SK-N-SH (cell line): ENCODE measurements at regions not wholly inside any gene's neighbourhood (a gene's known extent, or its start where the extent isn't known, plus 50 kb on each side); places are given as distances from the start of the nearest gene placed in this dataset.

ENCODE experiments used
- CTCF ChIA-PET: fragments of 300-600, 350-600 bp; formaldehyde crosslinking; extraction: SDS; loops from one replicate; lab custom pipeline; 2021; lab: Yijun Ruan, JAX
- POLR2A ChIA-PET: fragments of 350-600 bp; sonication (Branson Sonifier 250); formaldehyde crosslinking; extraction: SDS; loops from one replicate; lab custom pipeline; 2020; ENCODE audit warnings: antibody characterized with exemption, inconsistent platforms; lab: Yijun Ruan, JAX
- DNase-seq: peaks from one replicate; pipeline ENCODE4 v3.0.0; 2012
- H2AFZ ChIP-seq: fragments of 200-600 bp; sonication (generic); 2 replicates; pipeline ENCODE4 v1.8.1; 2016; ENCODE audit warnings: antibody characterized with exemption, mild to moderate bottlenecking, low read depth
- H3F3A ChIP-seq: fragments of 200-600 bp; sonication (generic); replicated peaks from 2 replicates; pipeline ENCODE3; 2016; ENCODE audit warnings: antibody characterized with exemption, mild to moderate bottlenecking; ENCODE audit not compliant: insufficient read depth
- H3K27ac ChIP-seq, 2 experiments: fragments of 200-500 bp in 1 of 2; fragments of 200-600 bp in 1 of 2; sonication (Bioruptor generic) in 1 of 2; sonication (generic), shearing (Covaris generic) in 1 of 2; 2 replicates each; pipeline versions ENCODE4 v1.5.1 to v1.6.1; 2014 to 2016; ENCODE audit warnings: low read depth in 2 of 2, inconsistent platforms in 1 of 2, low read length in 1 of 2, mild to moderate bottlenecking in 1 of 2, mixed read lengths in 1 of 2
- H3K27me3 ChIP-seq: fragments of 200-600 bp; sonication (generic), shearing (Covaris generic); 2 replicates; pipeline ENCODE4 v1.6.1; 2016; ENCODE audit warnings: mixed run types; ENCODE audit not compliant: insufficient read depth
- H3K36me3 ChIP-seq, 2 experiments: fragments of 200-500 bp in 1 of 2; fragments of 200-600 bp in 1 of 2; sonication (Bioruptor generic) in 1 of 2; sonication (generic) in 1 of 2; replicated peaks in 1 of 2; 2 replicates each; pipeline versions ENCODE3 to v1.5.1; 2014 to 2016; ENCODE audit warnings: low read length in 1 of 2, mild to moderate bottlenecking in 1 of 2; ENCODE audit not compliant: insufficient read depth in 2 of 2, control insufficient read depth in 1 of 2
- H3K4me1 ChIP-seq, 2 experiments: fragments of 200-500 bp in 1 of 2; fragments of 200-600 bp in 1 of 2; sonication (Bioruptor generic) in 1 of 2; sonication (generic), shearing (Covaris generic) in 1 of 2; 2 replicates each; pipeline versions ENCODE4 v1.5.1 to v1.6.1; 2014 to 2016; ENCODE audit warnings: low read depth in 1 of 2, low read length in 1 of 2, mixed run types in 1 of 2; ENCODE audit not compliant: insufficient read depth in 2 of 2, control insufficient read depth in 1 of 2
- H3K4me2 ChIP-seq: fragments of 200-600 bp; sonication (generic), shearing (Covaris generic); 2 replicates; pipeline ENCODE4 v1.6.1; 2017; ENCODE audit warnings: mixed run types
- H3K4me3 ChIP-seq, 2 experiments: fragments of 200-500 bp in 1 of 2; fragments of 200-600 bp in 1 of 2; sonication (Bioruptor generic) in 1 of 2; sonication (generic), shearing (Covaris generic) in 1 of 2; 2 replicates each; pipeline versions ENCODE4 v1.5.1 to v1.8.1; 2014 to 2016; ENCODE audit warnings: low read depth in 2 of 2, inconsistent platforms in 1 of 2, low read length in 1 of 2, mild to moderate bottlenecking in 1 of 2, mixed read lengths in 1 of 2, moderate library complexity in 1 of 2
- H3K79me2 ChIP-seq: fragments of 200-600 bp; sonication (generic); 2 replicates; pipeline ENCODE4 v1.8.1; 2017; ENCODE audit warnings: mild to moderate bottlenecking; ENCODE audit not compliant: insufficient read depth
- H3K9ac ChIP-seq: fragments of 200-600 bp; sonication (generic); 2 replicates; pipeline ENCODE4 v1.6.1; 2017; ENCODE audit warnings: mixed run types
- H3K9me2 ChIP-seq: fragments of 200-600 bp; sonication (generic); 2 replicates; pipeline ENCODE4 v1.6.1; 2017; ENCODE audit warnings: mixed run types
- H3K9me3 ChIP-seq: fragments of 200-600 bp; sonication (generic); 2 replicates; pipeline ENCODE4 v1.6.1; 2017; ENCODE audit warnings: mixed run types, mild to moderate bottlenecking, moderate library complexity
- H4K20me1 ChIP-seq: fragments of 200-600 bp; sonication (generic); 2 replicates; pipeline ENCODE4 v1.6.1; 2017; ENCODE audit warnings: mild to moderate bottlenecking, mixed run types; ENCODE audit not compliant: insufficient read depth
- EZH2phosphoT487 ChIP-seq: fragments of 200-600 bp; sonication (generic); IDR thresholded peaks from 2 replicates; pipeline ENCODE4 v1.6.1; 2017; ENCODE audit warnings: low read depth, mixed run types, mild to moderate bottlenecking, antibody characterized with exemption, moderate library complexity, borderline replicate concordance
- FOSL2 ChIP-seq: IDR thresholded peaks from 2 replicates; pipeline ENCODE4 v1.4.0; 2012; ENCODE audit warnings: low read depth, mild to moderate bottlenecking, moderate library complexity, borderline replicate concordance
- FOXJ3 ChIP-seq: sonication (generic); formaldehyde crosslinking; IDR thresholded peaks from 2 replicates; pipeline ENCODE4 v1.5.1; 2020; ENCODE audit warnings: mild to moderate bottlenecking, missing genetic modification reagents
- GATA2 ChIP-seq: sonication (generic); formaldehyde crosslinking; IDR thresholded peaks from 2 replicates; pipeline ENCODE4 v1.5.0; 2020; ENCODE audit warnings: mild to moderate bottlenecking, missing genetic modification reagents
- RAD21 ChIP-seq: IDR thresholded peaks from 2 replicates; pipeline ENCODE4 v1.6.1; 2012; ENCODE audit warnings: mild to moderate bottlenecking, low read length
- RFX5 ChIP-seq: IDR thresholded peaks from 2 replicates; pipeline ENCODE4 v1.6.1; 2012; ENCODE audit warnings: mild to moderate bottlenecking, improper control_type of control experiment, low read length
- TCF12 ChIP-seq: IDR thresholded peaks from 2 replicates; pipeline ENCODE4 v1.4.0; 2012
- YY1 ChIP-seq: IDR thresholded peaks from 2 replicates; pipeline ENCODE4 v1.4.0; 2012; ENCODE audit warnings: low read depth, mild to moderate bottlenecking
- WGBS: methylation state at CpG from one replicate; pipeline ENCODE4 v1.1.6; 2017; ENCODE audit warnings: low lambda C conversion rate; 5-methylcytosine and 5-hydroxymethylcytosine counted together
- TF ChIP-seq, protein P1 (sequence below): fragments of 200-600 bp; sonication (generic); IDR thresholded peaks from 2 replicates; pipeline ENCODE4 v1.6.1; 2017; ENCODE audit warnings: antibody characterized with exemption, mild to moderate bottlenecking, moderate library complexity
- TF ChIP-seq, protein P2 (sequence below): IDR thresholded peaks from 2 replicates; pipeline ENCODE4 v1.4.0; 2012; ENCODE audit warnings: low read depth
- TF ChIP-seq, protein P3 (sequence below): IDR thresholded peaks from 2 replicates; pipeline ENCODE4 v1.4.0; 2012; ENCODE audit warnings: low read depth, borderline replicate concordance

DNA sequence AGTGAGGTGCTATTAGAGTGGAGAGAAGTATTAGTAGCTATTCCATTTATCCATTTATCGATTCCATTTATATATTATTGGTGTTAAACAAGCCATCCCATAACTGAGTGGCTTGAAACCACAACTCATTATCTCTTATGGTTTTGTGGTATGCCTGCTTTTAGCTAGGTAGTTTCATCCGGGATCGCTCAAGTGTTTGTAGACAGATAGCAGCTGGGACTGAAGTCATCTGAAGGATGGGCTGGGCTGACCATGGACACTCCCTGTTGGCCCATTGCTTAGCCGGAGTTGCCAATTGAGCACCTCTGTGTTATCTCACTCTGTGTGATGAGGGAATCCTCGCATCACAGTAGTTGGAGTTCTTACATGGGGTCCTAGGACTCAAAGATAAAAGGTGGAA is 622.5 kb downstream of the PLA2G4A start:
- no peak overlapping the region for H3K4me3 ChIP-seq
- H3K27me3 ChIP-seq = no peaks in the 10 kb centered on the region
- H3K4me1 ChIP-seq = no peaks in the 10 kb centered on the region
- no peaks in the 10 kb centered on the region for H3K36me3 ChIP-seq
- POLR2A ChIA-PET = no interaction called here
- no peaks in the 10 kb centered on the region for H3K79me2 ChIP-seq
- DNase-seq = no peak
- H3F3A ChIP-seq = no peaks in the 10 kb centered on the region
- no peaks in the 10 kb centered on the region for H3K9me2 ChIP-seq
- no peak overlapping the region for H3K27ac ChIP-seq
- no peak for TF ChIP-seq FOSL2
- no peak for TF ChIP-seq YY1
- no peak for TF ChIP-seq GATA2
- TF ChIP-seq, protein P1, sequence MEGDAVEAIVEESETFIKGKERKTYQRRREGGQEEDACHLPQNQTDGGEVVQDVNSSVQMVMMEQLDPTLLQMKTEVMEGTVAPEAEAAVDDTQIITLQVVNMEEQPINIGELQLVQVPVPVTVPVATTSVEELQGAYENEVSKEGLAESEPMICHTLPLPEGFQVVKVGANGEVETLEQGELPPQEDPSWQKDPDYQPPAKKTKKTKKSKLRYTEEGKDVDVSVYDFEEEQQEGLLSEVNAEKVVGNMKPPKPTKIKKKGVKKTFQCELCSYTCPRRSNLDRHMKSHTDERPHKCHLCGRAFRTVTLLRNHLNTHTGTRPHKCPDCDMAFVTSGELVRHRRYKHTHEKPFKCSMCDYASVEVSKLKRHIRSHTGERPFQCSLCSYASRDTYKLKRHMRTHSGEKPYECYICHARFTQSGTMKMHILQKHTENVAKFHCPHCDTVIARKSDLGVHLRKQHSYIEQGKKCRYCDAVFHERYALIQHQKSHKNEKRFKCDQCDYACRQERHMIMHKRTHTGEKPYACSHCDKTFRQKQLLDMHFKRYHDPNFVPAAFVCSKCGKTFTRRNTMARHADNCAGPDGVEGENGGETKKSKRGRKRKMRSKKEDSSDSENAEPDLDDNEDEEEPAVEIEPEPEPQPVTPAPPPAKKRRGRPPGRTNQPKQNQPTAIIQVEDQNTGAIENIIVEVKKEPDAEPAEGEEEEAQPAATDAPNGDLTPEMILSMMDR = no peak
- no peak for TF ChIP-seq RFX5
- TF ChIP-seq EZH2phosphoT487 = no peak
- TF ChIP-seq TCF12 = no peak
- TF ChIP-seq RAD21 = no peak
- CTCF ChIA-PET = interaction anchor here (1.0 kb wide), 1 partner anchor 26 kb away, joined by 3 read pairs; no protein-coding TSS in a partner anchor
- no peak overlapping the region for H3K4me2 ChIP-seq
- H4K20me1 ChIP-seq = no peaks in the 10 kb centered on the region
- WGBS = 79% methylated on average over 5 of the region's 5 CpGs
- H2AFZ ChIP-seq = no peak overlapping the region
- no peaks in the 10 kb centered on the region for H3K9me3 ChIP-seq
- H3K9ac ChIP-seq = no peak overlapping the region

DNA sequence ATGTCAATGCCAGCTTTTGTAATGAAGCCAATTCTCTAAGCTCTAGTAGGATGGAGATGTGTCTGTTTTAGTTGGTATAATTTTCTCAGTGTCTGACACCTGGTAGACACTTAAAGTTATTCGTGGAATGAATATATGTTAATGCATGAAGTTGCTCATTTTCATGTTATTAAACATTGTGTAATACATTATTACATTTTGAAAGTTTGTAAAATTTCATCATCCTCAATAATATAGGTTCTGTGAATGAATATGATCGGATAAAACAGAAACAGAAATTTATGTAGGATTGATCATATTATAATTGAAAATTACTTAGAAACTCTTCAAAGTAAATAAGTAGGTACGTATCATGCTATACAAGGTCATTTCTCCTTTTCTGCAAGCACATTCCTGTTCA is 625.3 kb downstream of the PLA2G4A start:
- Histone ChIP-seq H3K79me2 (no peaks in the 10 kb centered on the region), H3K9me3 (no peaks in the 10 kb centered on the region), H3K9ac (no peak overlapping the region), H4K20me1 (no peaks in the 10 kb centered on the region), H3K4me2 (no peak overlapping the region), H3K9me2 (no peaks in the 10 kb centered on the region), H3F3A (no peaks in the 10 kb centered on the region), H3K27ac (no peak overlapping the region), H3K4me3 (no peak overlapping the region), H3K27me3 (no peaks in the 10 kb centered on the region), H2AFZ (no peak overlapping the region), H3K4me1 (no peaks in the 10 kb centered on the region), H3K36me3 (no peaks in the 10 kb centered on the region)
- WGBS = 70% methylated on average over 3 of the region's 3 CpGs
- DNase-seq = no peak
- POLR2A ChIA-PET = no interaction called here
- TF ChIP-seq FOXJ3 = no peak
- TF ChIP-seq, protein P2, sequence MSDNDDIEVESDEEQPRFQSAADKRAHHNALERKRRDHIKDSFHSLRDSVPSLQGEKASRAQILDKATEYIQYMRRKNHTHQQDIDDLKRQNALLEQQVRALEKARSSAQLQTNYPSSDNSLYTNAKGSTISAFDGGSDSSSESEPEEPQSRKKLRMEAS = no peak
- TF ChIP-seq GATA2 = no peak
- TF ChIP-seq, protein P3, sequence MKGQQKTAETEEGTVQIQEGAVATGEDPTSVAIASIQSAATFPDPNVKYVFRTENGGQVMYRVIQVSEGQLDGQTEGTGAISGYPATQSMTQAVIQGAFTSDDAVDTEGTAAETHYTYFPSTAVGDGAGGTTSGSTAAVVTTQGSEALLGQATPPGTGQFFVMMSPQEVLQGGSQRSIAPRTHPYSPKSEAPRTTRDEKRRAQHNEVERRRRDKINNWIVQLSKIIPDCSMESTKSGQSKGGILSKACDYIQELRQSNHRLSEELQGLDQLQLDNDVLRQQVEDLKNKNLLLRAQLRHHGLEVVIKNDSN = no peak
- CTCF ChIA-PET = no interaction called here
